Embryonic facial prominence (tissue), 1 donor: ENCODE measurements at regions not wholly inside any gene's neighbourhood (a gene's known extent, or its start where the extent isn't known, plus 50 kb on each side); places are given as distances from the start of the nearest gene placed in this dataset.
A peak's percentile ranks its signal among the peaks of the same experiment; 100 is the strongest.

Experiments
- DNase-seq: peaks from one replicate; pipeline ENCODE4 v3.0.0-alpha.2; 2016; ENCODE audit errors: extremely low spot score

DNA sequence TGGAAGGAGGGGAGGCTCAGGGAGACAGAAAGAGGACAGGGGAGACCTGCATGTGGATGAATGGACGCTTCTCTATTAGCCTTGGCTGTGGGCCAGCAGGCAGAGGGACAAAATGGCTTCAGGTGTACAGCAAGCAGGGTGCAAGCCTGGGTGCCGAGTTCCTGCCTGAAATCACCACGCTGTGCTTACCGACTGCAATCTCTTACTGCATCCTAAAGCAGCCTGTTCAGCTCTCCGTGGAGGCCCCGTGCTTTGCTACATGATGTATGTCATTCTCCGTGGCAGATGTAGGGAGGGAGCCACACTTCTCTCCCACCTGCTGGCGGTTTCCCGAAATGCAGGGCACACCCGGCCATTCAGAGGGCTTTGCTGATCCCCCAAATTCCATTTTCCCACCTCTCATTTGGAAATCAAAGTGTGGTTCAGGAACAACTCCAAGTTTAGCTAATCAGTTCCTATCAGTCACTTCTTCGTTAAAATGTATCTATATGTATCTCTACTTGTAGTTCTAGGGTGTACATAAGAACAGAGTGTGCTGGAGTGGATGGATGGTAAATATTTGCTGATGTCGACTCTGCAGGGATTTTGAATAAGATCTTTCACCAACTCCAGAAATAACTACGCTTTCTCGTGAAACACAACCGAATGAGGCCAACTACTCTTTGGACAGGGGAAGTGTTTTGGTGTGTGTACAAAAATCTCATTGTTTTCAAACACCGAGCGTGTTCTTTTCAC is 122.3 kb upstream of the BACE2 start:
- no peak for DNase-seq

DNA sequence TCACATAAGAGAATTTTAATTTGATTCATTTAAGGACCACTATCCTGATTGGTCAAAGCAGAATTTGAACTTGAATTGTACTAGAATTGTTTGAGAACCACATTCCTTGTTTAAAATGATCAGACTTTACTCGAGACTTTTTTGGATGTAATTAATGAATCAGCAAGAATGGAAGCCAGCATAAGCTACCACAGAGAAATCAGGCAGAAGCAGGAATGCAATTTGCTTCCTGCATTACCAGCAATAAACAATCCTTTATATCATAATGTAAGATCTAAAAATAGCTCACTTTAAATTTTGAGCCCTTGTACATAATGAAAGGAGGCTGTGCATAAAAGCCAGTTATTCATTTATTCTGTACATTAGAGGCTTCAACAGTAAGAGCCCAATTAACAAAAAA is 119.8 kb upstream of the BACE2 start:
- no peak for DNase-seq

DNA sequence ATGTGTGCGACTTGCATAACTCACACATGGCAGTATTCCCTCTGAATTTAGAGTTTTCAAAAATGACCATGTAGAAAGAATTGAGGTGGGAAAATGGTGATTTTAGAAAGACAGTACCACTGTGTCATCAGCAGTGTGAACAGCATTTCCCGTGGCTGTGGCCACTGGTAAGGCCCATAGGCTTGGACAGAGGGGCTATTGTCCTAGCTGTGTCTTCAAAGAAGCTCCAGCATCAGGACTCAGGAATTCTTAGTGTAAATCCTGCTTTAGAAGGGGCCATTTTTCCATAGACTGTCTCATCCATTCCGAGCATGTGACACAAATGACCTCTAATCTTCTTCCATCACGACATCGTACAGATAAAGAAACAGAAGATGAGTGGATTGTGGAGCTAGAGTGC is 119.3 kb upstream of the BACE2 start:
- DNase-seq: no peak

DNA sequence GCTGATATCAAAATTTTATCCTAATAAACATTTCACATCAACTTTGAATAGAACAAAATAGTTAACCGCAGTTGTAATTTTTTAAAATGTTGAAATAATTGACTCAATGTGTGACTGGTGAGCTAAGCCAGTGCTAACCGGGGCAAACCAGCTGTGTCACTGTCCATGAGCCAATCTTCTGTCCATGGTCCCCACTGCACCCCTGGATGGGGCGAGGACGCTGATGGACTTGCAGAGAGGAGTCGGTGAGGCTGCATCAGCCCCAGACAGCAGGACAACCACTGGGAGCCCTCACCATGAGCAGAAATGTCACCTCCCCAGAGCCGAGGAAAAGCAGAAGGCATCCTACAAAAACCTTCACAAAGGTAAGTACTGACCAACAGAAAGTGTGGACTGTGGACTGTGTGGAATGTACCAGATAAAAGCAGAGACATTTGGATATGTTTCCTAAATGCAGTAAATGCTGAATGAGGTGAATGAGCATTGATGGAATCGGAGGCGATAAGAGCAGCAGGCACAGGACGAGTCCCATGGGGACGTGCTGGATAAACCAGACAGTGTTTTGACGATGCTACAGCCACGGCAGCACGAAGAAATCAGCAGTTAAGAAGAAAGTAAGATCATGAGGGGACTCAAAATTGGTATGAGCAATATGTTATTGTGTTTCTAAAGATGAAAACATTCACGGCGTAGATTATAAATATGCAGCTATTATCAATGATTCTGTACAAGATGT is 115.0 kb upstream of the BACE2 start:
- no peak for DNase-seq

DNA sequence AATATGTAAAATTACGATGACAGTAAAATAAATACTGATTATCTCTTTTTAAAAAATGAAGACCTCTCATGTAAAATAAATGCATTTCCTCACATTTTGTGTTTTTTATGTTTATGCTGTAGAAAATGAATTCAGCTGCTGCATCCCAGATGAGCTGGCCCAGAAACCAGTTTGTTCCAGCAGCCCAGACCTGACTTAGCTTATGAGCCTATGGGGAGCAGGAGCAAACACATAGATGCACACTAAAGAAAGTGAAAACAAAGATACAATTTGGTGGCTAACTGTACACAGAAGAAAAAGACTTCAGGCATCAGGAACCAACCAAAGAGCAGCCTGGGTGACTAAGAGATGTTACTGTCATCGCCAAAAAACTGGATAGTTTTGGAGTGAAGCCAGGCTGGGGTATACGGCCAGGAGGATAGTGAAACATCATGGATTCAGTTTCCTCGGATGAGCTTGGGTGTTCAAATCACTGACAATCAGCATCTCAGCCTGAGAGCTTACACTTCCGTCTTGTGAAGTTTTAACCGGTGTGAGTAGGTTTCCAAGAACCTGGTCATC is 113.9 kb upstream of the BACE2 start:
- no peak for DNase-seq

DNA sequence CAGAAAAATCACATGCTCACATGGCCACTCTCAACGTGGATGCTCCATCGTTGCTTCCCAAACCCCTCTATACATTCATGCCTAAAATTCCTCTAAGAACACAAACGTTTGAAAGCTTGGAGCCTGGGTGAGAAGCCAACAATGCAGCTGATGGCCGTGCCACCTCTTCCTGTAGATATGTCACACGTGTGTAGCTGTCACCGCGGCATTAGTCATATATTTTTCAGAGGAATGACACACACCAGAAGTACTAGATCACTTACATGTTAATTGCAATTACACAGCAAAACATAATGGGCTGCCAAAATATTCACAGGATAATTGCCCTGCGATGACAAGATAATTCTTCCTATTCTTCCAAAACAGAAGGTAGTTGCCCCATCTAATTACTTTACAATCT is 112.7 kb upstream of the BACE2 start:
- DNase-seq: no peak

DNA sequence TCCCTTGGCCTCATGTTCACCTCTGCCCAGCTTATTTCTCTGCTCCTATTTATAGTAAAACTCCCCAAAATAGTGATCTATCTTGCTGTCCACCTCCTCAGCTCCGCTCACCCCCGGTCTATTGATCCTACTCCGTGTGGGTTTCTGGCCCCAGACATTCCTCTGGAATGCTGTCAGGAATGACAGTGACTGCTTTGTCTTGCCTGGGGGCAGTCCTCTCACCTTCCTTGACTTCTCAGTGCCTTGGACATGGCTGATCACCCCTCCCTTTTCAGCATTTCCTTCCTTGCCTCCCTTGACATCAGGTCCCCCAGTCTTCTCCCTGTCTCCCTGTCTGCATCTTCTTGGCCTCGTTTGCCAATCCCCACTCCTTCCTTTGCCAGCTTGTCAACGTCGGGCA is 108.1 kb upstream of the BACE2 start:
- no peak for DNase-seq

DNA sequence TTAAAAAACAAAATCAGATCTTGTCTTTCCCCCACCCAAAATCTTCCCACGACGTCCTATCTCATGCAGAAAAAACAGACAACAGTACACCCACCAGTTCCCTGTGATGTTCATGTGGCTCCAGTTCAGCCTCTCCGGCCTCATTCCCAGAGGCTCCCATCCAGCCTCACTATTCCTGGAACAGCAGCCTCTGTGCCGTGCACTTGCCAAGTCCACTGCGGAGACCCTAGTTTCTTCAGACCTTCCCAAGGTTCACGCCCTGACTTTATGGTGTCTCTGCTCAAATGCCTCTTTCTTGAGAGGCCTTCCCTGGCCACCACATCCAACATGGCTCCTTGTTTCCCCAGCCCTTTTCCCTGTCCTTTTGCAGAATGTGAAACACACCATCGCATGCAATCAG is 106.3 kb upstream of the BACE2 start:
- no peak for DNase-seq

DNA sequence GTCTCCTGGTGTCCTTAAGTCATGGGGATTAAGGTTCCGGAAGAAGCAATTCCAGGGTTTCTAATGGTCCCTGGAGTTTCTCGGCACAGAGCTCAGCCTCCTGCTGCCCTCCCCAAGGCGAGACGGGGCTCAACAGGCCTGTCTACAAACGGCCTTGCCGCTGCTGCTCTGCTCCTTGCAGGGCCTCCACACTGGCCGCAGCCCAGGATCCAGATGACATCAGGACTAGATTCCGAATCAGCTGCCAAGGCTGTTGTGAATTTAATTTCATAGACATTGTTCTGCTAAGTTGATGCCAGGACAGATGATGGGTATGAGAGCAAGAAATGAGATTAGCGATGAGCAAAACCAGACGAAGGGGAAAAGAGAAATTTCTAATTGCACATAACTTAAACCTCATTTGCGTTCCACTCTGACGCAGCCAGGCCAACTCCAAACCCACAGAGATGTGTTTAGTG is 103.6 kb upstream of the BACE2 start:
- peak; percentile 53 for DNase-seq

DNA sequence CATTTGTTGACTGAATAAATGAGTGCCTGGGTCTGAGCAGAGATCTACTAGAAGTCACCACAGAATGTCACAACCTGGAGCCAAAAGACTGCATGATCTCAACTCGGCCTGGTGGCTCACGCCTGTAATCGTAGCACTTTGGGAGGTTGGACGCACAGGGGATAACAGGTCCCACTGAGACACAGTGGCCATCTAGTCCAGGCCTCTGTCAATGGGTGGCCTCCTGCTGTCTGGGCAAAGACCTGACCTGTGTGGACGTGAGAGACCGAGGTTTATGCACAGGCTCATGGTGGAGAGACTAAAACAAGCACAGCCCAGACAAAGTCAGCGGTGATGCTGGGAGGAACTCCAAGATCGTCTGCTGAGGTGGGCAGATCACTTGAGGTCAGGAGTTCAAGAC is 103.0 kb upstream of the BACE2 start:
- DNase-seq: no peak

DNA sequence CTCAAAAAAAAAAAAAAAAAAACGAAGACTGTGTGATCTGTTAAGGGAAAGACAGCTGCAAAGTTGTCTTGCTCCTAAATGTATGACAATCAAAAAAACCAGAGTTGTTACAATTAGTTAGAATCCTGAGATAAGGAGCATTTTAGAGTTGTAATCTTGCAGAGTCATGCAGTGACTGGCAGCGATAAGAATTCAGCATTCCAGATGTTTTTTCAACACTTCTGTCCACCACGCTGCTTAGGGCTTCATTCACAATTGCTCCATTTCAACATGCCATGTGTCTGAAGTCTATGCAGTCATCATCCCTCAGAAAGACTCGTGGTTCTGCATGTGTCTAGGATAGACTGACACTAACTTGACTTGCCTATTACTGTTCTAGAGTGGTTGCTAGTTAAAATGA is 102.4 kb upstream of the BACE2 start:
- DNase-seq: no peak

DNA sequence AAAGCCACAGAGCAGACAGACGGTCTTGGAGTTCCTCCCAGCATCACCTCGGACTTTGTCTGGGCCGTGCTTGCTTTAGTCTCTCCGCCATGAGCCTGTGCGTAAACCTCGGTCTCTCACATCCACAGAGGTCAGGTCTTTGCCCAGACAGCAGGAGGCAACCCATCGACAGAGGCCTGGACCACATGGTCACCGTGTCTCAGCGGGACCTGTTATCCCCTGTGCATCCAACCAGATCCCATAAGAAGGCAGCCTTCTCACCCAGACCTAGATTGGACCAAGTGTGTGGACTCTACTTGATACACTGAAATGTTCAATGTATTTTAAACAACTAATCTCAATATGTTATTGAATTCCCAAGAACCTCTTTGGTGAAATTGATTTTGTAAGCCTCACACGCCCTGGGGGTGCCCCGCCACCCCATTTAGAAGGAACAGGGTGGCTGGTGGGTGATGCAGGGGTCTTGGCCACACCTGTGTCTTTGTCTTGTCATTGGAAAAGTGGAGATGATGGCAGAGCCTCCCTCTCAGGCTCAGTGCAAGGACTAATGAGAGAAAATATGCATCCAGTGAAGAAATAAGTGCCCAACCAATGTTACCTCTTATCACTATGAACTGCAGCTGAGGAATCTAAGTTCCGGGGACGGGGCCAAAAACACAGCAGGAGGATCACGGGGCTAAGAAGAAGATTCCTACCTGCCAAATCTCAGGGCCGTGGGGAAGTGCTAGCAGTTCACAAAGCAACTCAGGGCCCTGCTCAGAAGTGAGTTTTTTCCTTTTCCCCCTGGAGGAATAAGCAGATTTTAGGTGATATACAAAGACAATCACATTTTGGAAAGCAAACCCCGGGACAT is 101.6 kb upstream of the BACE2 start:
- no peak for DNase-seq

DNA sequence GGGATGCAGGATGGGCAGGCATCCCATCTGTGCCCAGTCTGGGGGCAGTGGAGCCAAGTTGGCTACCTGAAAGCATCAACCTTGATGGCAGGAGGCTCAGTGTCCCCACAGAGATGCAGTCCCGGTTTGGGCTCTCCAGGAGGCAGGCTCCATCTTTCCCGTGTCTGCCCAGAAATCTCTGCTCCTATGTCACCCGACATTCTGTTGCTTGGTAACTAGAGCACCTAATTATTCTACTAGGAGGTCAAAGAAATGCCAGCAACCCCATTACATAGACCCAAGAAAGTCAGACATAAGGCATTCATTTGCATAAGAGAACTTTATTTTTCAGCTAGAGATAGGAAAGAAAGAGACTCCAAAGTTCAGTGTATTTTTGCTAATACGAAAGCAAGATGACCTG is 100.3 kb upstream of the BACE2 start:
- no peak for DNase-seq

DNA sequence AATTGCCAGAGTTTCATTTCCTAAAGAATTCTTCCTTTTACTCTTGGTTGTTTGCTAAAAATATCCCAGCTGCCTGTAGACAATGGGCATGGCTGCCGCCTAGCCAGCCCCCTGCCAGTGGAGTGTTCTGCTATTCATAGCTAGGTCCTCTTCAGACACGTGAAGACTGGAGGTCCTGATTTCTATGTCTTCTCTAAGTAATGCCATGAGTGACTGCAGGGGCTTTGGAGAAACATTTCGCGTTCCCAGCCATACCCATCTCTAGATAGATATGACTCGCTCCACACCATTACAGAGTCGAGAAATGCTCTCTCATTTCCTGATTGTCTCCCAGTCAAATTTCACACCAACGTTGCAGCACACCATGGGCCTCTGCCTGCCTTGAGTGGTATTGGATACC is 99.5 kb upstream of the BACE2 start:
- no peak for DNase-seq

DNA sequence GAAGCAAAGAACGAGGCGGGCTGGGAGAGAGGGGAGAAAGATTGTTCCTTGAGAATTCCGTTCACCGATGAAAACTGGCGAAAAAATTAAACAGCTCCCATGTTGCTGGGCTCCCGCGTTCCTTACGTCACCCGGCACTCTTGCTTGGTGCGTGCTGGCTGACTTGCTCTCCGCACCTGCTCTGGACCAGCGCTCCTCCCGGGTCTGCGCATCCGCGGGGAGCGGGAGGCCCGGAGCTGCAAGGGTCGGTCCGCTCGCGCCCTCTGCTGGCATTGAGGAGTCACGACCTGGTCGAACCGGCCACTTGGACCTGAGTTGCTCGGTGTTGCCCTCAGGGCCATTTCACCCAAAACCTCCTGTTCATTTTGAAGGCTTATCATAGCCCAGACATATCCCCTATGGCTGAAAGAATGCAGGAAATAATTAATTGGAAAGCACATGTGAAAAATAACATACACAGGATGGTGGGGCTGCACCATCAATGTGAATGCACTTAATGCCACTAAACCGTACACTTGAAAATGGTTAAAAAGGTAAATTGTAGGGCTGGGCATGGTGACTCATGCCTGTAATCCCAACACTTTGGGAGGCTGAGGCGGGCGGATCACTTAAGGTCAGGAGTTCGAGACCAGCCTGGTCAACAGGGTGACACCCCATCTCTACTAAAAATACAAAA is 98.9 kb upstream of the BACE2 start:
- peak; percentile 68 for DNase-seq

DNA sequence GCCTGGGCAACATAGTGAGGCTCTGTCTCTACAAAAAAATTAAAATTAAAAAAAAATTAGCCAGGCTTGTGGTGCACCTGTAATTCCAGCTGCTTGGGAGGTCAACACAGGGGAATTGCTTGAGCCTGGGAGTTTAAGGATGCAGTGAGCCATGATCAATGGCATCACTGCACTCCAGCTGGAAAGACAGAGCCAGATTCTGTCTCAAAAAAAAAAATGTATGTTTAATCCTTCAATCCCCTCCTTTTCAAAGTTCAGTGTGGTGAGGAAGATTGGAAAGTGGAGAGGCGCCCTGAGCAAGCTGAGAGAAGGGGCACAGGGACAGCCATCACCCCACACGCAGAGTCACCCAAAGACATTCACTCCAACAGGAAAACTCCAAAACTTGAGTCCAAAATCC is 97.7 kb upstream of the BACE2 start:
- DNase-seq: no peak

DNA sequence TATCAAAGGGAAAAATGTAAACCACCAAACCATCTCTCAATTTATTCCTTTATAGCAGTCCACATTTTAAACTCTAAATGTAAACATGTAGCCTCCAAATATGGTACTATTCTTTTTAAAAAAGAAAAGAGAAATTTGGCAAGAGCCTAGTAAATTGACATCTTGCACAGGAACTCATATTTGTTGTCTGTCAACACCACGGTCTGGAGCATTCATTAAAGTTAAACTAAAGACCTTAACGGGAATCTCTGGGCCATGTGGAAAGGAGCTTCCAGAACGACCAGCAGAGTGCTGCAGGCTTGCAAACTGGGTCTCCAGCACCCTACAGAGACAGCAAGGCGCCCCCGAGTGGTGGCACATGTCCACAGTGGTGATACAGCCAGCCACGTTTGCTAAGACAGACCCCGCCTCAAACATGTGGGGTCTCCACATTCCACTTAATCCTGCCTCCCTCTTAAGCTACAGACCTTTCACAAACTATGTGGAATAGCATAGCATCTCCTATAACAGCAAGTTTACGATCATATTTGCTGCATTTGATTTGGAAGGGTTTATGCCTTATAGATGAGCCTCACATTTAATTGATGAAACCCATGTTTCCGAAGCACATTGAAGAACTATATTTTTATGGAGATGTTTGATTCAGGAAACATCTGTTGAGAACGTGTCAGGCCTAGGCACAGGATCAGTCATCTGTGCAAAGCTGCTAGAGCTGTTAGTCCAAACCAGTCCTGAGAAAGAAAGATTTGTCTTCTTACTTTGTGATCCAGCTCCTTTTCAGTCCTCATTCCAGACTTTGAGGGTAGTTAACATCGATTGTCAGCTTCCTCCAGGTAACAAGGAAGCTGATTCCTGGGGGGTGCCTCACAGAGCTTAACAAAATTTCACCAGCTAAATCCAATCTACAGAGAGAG is 96.4 kb upstream of the BACE2 start:
- no peak for DNase-seq

DNA sequence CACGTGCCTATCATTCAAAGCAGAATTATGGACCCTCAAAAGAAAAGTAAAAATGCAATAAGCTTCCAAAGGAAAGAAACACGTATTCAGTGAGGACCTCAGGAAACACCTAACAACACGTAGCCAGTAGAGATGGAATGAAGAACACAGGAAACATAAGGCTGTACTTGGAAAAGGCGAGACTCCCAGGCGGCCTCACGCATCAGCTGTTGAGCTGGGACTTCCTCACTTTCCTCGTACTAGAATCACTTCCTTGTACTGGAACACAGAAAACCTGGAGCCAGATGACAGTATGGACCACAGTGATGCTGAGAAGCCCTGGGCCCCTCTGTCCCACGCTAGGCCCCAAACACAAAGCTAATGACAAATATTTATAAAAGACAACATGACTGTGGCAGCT is 94.4 kb upstream of the BACE2 start:
- DNase-seq: no peak

DNA sequence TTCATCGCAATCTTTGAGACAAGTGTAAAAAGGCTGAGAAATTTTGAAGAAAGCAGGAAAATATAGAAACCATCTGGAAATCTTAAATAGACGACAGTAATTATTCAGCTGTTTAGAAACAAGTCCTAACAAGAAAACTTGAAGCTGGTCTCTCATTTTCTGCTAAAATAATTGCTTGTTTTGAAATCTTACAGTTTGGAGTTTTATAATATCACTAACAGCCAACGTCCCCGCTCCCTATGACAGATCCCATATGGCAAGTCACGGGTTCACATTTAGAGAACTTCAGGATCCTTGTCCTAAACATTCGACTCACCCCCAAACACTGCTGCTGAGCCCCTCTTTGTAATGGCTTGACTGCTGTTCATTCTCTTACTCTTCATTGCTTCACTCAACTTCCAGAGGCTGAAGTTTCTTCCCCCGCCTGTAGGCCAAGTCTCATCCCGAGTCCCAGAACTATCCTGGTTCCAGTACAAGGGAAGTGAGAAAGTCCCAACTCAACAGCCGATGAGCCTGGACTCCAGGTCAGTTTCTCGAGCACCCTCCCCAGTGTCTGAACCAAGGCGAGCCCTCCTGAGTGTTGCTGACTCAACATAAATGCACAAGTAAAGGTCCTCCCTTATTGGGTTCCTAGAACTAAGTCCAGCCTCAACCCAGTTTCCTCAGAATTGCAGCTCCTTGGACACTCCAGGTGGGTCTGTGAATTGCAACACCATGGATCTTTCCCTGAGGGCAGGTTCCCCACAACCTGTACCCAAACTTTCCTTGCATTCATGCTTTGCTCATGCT is 93.4 kb upstream of the BACE2 start:
- DNase-seq: no peak

DNA sequence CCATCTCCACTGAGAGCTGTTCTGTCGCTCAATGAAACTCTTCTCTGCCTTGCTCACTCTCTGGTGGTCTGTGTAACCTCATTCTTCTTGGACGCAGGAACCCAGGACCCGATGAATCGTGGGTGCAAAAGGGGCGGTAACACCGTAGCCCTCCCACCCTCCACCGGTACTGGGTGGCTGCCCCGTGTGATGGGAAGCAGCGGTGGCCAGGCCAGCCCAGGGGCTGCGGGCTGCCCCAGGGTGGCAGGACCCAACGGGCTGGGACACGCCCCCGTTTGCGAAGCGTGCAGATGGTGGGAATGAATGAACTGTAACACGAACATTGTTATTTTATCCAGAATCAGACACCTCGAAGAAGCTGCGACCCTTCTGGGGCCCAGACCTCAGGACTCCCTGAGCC is 92.3 kb upstream of the BACE2 start:
- no peak for DNase-seq
